ENCODE measurements at regions not wholly inside any gene's neighbourhood (a gene's known extent, or its start where the extent isn't known, plus 50 kb on each side); places are given as distances from the start of the nearest gene placed in this dataset.
"Not testable (repeated sequence)": the region's sequence is repeated elsewhere in the genome, so short reads cannot be mapped to it uniquely, and the experiment has no call there.

DNA sequence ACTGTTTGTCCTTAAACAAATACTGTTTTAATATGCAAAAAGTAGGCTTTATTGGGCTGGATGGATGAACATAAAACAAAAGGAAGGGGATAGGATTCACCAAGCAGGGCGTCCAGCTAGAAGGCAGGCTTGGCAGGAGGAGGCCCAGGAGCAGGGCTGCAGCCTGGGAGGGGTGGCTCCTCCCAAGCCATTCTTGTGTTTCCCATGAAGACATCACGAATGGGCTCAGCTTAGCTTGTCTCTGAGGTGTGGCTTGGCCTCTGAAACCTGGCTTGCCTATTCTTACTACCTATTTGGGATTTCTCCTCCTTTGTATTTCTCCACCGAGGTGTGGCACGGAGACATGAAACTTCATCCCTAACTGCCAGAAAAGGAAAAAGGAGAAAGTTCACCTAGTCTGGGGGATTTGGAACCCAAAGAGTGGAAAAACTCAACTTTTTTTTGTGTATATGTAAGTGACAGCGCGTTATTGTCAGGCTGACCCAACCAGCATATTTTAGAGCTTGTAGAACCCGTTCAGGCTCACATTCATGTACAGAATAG lies 481.9 kb upstream of the SPRED2 start:
- H3K9me3 Mint-ChIP-seq (ENCODE audit: unreplicated experiment), result no peaks in the 10 kb centered on the region
- no peaks in the 10 kb centered on the region for H3K36me3 Mint-ChIP-seq (ENCODE audit: unreplicated experiment)
- H3K27me3 Mint-ChIP-seq (ENCODE audit: unreplicated experiment), result no peaks in the 10 kb centered on the region
- no peak overlapping the region for H3K4me3 Mint-ChIP-seq (ENCODE audit: unreplicated experiment)
- TF ChIP-seq, protein P1, sequence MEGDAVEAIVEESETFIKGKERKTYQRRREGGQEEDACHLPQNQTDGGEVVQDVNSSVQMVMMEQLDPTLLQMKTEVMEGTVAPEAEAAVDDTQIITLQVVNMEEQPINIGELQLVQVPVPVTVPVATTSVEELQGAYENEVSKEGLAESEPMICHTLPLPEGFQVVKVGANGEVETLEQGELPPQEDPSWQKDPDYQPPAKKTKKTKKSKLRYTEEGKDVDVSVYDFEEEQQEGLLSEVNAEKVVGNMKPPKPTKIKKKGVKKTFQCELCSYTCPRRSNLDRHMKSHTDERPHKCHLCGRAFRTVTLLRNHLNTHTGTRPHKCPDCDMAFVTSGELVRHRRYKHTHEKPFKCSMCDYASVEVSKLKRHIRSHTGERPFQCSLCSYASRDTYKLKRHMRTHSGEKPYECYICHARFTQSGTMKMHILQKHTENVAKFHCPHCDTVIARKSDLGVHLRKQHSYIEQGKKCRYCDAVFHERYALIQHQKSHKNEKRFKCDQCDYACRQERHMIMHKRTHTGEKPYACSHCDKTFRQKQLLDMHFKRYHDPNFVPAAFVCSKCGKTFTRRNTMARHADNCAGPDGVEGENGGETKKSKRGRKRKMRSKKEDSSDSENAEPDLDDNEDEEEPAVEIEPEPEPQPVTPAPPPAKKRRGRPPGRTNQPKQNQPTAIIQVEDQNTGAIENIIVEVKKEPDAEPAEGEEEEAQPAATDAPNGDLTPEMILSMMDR (IDR thresholded peaks at IDR 0.05; ENCODE audit: partially characterized antibody, unreplicated experiment), result no peak
- H3K4me1 Mint-ChIP-seq (ENCODE audit: low read depth, unreplicated experiment), result no peaks in the 10 kb centered on the region
- DNase-seq, result no peak
- no peak overlapping the region for H3K27ac Mint-ChIP-seq (ENCODE audit: unreplicated experiment)

- Mint-ChIP-seq H3K27me3 (ENCODE audit: unreplicated experiment) (no peaks in the 10 kb centered on the region), H3K9me3 (ENCODE audit: unreplicated experiment) (no peaks in the 10 kb centered on the region), H3K36me3 (ENCODE audit: unreplicated experiment) (no peaks in the 10 kb centered on the region), H3K4me3 (ENCODE audit: unreplicated experiment) (no peak overlapping the region), H3K4me1 (ENCODE audit: low read depth, unreplicated experiment) (no peaks in the 10 kb centered on the region), H3K27ac (ENCODE audit: unreplicated experiment) (no peak overlapping the region)
- TF ChIP-seq, protein P1 (IDR thresholded peaks at IDR 0.05; ENCODE audit: partially characterized antibody, unreplicated experiment), result no peak
- DNase-seq, result no peak
Observed at GRCh38 chr2:65913813-65914212, 481.4 kb upstream of the SPRED2 start.

DNA sequence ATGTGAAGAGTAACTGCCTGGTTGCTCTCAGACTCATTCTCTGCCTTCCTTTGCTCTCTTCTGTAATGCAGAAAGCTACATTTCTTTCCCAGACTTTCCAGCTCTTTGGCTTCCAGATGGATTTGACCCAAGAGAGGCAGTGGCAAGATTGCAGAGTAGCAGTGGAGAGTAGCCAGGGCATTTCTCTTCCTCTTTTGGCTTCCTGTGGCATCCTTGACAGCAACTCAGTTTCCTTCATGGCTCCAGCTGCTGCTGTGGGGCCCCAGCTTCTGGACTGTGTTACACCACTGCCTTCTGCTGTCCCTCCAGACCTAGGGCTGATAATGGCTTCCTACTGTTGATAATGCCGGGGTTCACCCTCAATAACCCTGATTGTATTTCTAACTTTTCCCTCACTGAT lies 469.4 kb upstream of the SPRED2 start:
- H3K9me3 Mint-ChIP-seq (ENCODE audit: unreplicated experiment), result no peaks in the 10 kb centered on the region
- no peak overlapping the region for H3K4me3 Mint-ChIP-seq (ENCODE audit: unreplicated experiment)
- no peaks in the 10 kb centered on the region for H3K36me3 Mint-ChIP-seq (ENCODE audit: unreplicated experiment)
- DNase-seq, result no peak
- H3K27me3 Mint-ChIP-seq (ENCODE audit: unreplicated experiment), result no peaks in the 10 kb centered on the region
- no peak overlapping the region for H3K27ac Mint-ChIP-seq (ENCODE audit: unreplicated experiment)
- TF ChIP-seq, protein P1 (IDR thresholded peaks at IDR 0.05; ENCODE audit: partially characterized antibody, unreplicated experiment), result no peak
- H3K4me1 Mint-ChIP-seq (ENCODE audit: low read depth, unreplicated experiment), result no peaks in the 10 kb centered on the region

DNA sequence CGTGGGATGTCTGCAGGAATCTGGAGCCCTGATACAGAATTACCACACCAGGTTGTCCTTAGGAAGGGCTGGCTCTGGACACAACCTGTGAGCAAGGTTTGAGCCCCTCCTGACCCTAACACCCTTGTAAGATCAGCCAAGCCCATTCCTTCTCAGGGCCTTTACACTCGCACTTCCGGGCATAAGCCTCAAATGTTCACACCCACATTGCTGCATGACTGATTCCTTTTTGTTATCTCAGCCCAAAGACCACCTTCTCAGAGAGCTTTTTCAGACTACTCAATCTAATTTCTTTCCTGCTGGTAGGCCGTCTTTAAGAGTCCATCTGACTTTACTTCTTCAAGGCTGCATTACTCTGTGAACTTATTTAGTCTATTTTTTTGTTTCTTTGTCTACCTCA lies 464.0 kb upstream of the SPRED2 start:
- DNase-seq, result no peak
- Mint-ChIP-seq H3K9me3 (ENCODE audit: unreplicated experiment) (peaks cover 4% of the 10 kb centered on the region), H3K36me3 (ENCODE audit: unreplicated experiment) (peaks cover 6% of the 10 kb centered on the region), H3K4me3 (ENCODE audit: unreplicated experiment) (no peak overlapping the region), H3K4me1 (ENCODE audit: low read depth, unreplicated experiment) (no peaks in the 10 kb centered on the region), H3K27me3 (ENCODE audit: unreplicated experiment) (no peaks in the 10 kb centered on the region), H3K27ac (ENCODE audit: unreplicated experiment) (no peak overlapping the region)
- TF ChIP-seq, protein P1 (IDR thresholded peaks at IDR 0.05; ENCODE audit: partially characterized antibody, unreplicated experiment), result no peak

DNA sequence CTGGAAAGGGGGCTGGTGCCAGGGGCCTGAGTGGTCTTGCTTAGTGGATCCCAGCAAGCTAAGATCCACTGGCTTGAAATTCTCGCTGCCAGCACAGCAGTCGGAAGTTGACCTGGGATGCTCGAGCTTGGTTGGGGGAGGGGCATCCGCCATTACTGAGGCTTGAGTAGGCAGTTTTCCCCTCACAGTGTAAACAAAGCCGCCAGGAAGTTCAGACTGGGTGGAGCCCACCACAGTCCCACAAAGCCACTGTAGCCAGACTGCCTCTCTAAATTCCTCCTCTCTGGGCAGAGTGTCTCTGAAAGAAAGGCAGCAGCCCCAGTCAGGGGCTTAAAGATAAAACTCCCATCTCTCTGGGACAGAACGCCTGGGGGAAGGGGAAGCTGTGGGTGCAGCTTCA lies 457.7 kb upstream of the SPRED2 start:
- not testable (repeated sequence) for H3K27me3 Mint-ChIP-seq (ENCODE audit: unreplicated experiment)

More for the DNA sequence above, 457.7 kb upstream of the SPRED2 start:
- H3K27ac Mint-ChIP-seq (ENCODE audit: unreplicated experiment); H3K4me3 Mint-ChIP-seq (ENCODE audit: unreplicated experiment); H3K4me1 Mint-ChIP-seq (ENCODE audit: low read depth, unreplicated experiment); H3K36me3 Mint-ChIP-seq (ENCODE audit: unreplicated experiment); DNase-seq; H3K9me3 Mint-ChIP-seq (ENCODE audit: unreplicated experiment): not testable (repeated sequence)

Measured in glutamatergic neuron (in vitro differentiated cells).